Common myeloid progenitor, CD34-positive (primary cell): ENCODE measurements at regions not wholly inside any gene's neighbourhood (a gene's known extent, or its start where the extent isn't known, plus 50 kb on each side); places are given as distances from the start of the nearest gene placed in this dataset.

Experiments used
- CTCF ChIA-PET: fragments of 350-600 bp; sonication (Branson Sonifier 250); formaldehyde crosslinking; loops from one replicate; lab custom pipeline; 2021; ENCODE audit warnings: antibody characterized with exemption; lab: Charles Lee
- POLR2A ChIA-PET: fragments of 350-600 bp; sonication (Branson Sonifier 250); formaldehyde crosslinking; loops from one replicate; lab custom pipeline; 2021; ENCODE audit warnings: antibody characterized with exemption; lab: Charles Lee
- DNase-seq, 3 donors: peaks; one replicate each; pipeline versions ENCODE4 v3.0.0 to v3.0.0-alpha.2; 2013
- H3K27ac ChIP-seq, 2 experiments: 1 replicate in 1 of 2; 2 replicates in 1 of 2; pipeline ENCODE4 v1.7.0; 2013; ENCODE audit warnings: inconsistent platforms in 2 of 2, low read length in 2 of 2, mild to moderate bottlenecking in 2 of 2, low read depth in 1 of 2, moderate library complexity in 1 of 2; ENCODE audit not compliant: severe bottlenecking in 2 of 2, insufficient read depth in 1 of 2, poor library complexity in 1 of 2
- H3K27me3 ChIP-seq, 5 experiments: replicated peaks in 2 of 5; 1 replicate in 3 of 5; 2 replicates in 2 of 5; pipeline versions ENCODE4 v1.6.1 to v1.7.0; 2013; ENCODE audit warnings: low read length in 4 of 5, mild to moderate bottlenecking in 2 of 5, moderate library complexity in 2 of 5, inconsistent platforms in 1 of 5; ENCODE audit not compliant: insufficient read depth in 5 of 5, control insufficient read depth in 4 of 5
- H3K36me3 ChIP-seq, 4 experiments: 1 replicate in 2 of 4; 2 replicates in 2 of 4; pipeline versions ENCODE4 v1.6.1 to v1.7.0; 2013; ENCODE audit warnings: low read length in 3 of 4, control low read depth in 1 of 4, mild to moderate bottlenecking in 1 of 4; ENCODE audit not compliant: control insufficient read depth in 4 of 4, insufficient read depth in 4 of 4
- H3K4me1 ChIP-seq, 4 experiments: 1 replicate in 3 of 4; 2 replicates in 1 of 4; pipeline versions ENCODE4 v1.6.1 to v1.7.1; 2013; ENCODE audit warnings: low read length in 3 of 4, mild to moderate bottlenecking in 3 of 4, control low read depth in 1 of 4, inconsistent platforms in 1 of 4, moderate library complexity in 1 of 4; ENCODE audit not compliant: control insufficient read depth in 4 of 4, insufficient read depth in 4 of 4; ENCODE audit errors: control extremely low read depth in 1 of 4
- H3K4me3 ChIP-seq, 7 experiments: 1 replicate in 4 of 7; 2 replicates in 3 of 7; pipeline versions ENCODE4 v1.5.1 to v1.7.0; 2013; ENCODE audit warnings: mild to moderate bottlenecking in 7 of 7, low read length in 6 of 7, moderate library complexity in 6 of 7, inconsistent platforms in 2 of 7, low read depth in 2 of 7, control low read depth in 1 of 7; ENCODE audit not compliant: insufficient read depth in 4 of 7, control insufficient read depth in 1 of 7; ENCODE audit errors: extremely low read depth in 1 of 7
- H3K9me3 ChIP-seq, 5 experiments: 1 replicate in 4 of 5; 2 replicates in 1 of 5; pipeline versions ENCODE4 v1.6.1 to v1.7.1; 2013; ENCODE audit warnings: low read length in 4 of 5, mild to moderate bottlenecking in 2 of 5, inconsistent platforms in 1 of 5, low read depth in 1 of 5, moderate library complexity in 1 of 5; ENCODE audit not compliant: control insufficient read depth in 4 of 5, insufficient read depth in 2 of 5; ENCODE audit errors: control extremely low read depth in 1 of 5
- WGBS: methylation state at CpG from one replicate; pipeline ENCODE4 v1.1.5; 2013; ENCODE audit not compliant: insufficient coverage; 5-methylcytosine and 5-hydroxymethylcytosine counted together

- peaks cover 8 to 26% (median 10%) of the 10 kb centered on the region in 5 experiments for H3K9me3 ChIP-seq
- H3K27ac ChIP-seq = no peak overlapping the region
- H3K36me3 ChIP-seq = no peaks in the 10 kb centered on the region
- H3K27me3 ChIP-seq = no peaks in the 10 kb centered on the region
- ChIA-PET CTCF (interaction anchor here (1.5 kb wide), 1 partner anchor 52 kb away, joined by 3 read pairs; no protein-coding TSS in a partner anchor), POLR2A (no interaction called here)
- DNase-seq = peak in 2 of 3 donors; percentile 9 to 19
- H3K4me3 ChIP-seq = no peak overlapping the region
- no CpG with 5 or more reads among the region's 3 CpGs for WGBS
- H3K4me1 ChIP-seq = peaks cover 0 to 7% (median 4%) of the 10 kb centered on the region in 4 experiments
Measured at GRCh38 chr1:221944247-221944870, 202.5 kb upstream of the DUSP10 start.

GRCh38 chr1:221940631-221941030, 198.7 kb upstream of the DUSP10 start:
- Histone ChIP-seq H3K4me3 (no peak overlapping the region), H3K4me1 (peaks cover 0 to 10% (median 5%) of the 10 kb centered on the region in 4 experiments), H3K27me3 (no peaks in the 10 kb centered on the region), H3K36me3 (no peaks in the 10 kb centered on the region), H3K9me3 (peaks cover 4 to 13% (median 6%) of the 10 kb centered on the region in 5 experiments), H3K27ac (no peak overlapping the region)
- 100% methylated on average over 1 of the region's 1 CpG for WGBS
- CTCF ChIA-PET = no interaction called here
- no peak for DNase-seq
- POLR2A ChIA-PET = no interaction called here

GRCh38 chr1:221939607-221940006, 197.7 kb upstream of the DUSP10 start:
- Histone ChIP-seq H3K27me3 (no peaks in the 10 kb centered on the region), H3K4me3 (no peak overlapping the region), H3K27ac (no peak overlapping the region), H3K36me3 (no peaks in the 10 kb centered on the region), H3K4me1 (peaks cover 0 to 10% (median 5%) of the 10 kb centered on the region in 4 experiments), H3K9me3 (peaks cover 0 to 8% (median 2%) of the 10 kb centered on the region in 5 experiments)
- WGBS = 59% methylated on average over 2 of the region's 2 CpGs
- peak; percentile 52 to 91 (median 86) for DNase-seq
- ChIA-PET POLR2A (no interaction called here), CTCF (interaction anchor here (0.6 to 1.0 kb wide), 3 partner anchors 13 to 516 kb away, joined by 3 read pairs; no protein-coding TSS in a partner anchor)

DNA sequence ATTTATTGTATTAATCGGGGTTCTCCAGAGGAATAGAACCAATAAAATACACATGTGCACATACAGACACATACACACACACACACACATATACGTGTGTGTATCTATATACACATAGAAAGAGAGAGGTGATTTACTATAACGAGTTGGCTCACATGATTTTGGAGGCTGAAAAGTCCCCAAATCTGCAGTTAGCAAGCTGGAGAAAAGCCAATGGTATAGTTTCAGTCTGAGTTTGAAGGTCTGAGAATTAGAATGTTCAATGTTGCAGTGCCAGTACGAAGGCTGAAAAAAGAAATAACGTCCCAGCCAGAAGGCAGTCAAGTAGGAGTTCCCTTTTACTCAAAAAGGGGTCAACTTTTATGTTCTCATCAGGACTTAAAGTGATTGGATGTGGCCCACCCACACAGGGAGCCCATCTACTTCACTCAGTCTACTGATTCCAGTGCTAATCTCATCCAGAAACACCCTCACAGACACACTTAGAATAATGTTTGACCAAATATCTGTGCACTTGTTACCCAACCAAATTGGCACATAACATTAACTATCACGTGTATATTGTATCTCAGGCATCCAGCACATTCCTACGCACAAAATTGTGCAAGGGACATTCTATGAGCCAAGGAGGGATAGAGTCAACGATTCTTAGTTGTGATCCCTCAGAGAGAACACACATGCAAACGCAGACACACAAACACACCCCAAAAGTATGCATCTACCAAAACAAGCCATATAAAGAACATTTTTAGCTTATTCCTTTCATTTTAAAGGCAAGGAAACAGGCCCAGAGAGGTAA, 195.5 kb upstream of the DUSP10 start:
- no peak overlapping the region for H3K27ac ChIP-seq
- 100% methylated on average over 3 of the region's 9 CpGs for WGBS
- H3K27me3 ChIP-seq = no peaks in the 10 kb centered on the region
- peaks cover 0 to 2% (median 0%) of the 10 kb centered on the region in 5 experiments for H3K9me3 ChIP-seq
- POLR2A ChIA-PET = no interaction called here
- H3K4me1 ChIP-seq = peaks cover 0 to 10% (median 5%) of the 10 kb centered on the region in 4 experiments
- CTCF ChIA-PET = interaction anchor here (0.8 to 1.1 kb wide), 3 partner anchors 15 to 108 kb away, joined by 3 read pairs; no protein-coding TSS in a partner anchor
- DNase-seq = no peak
- H3K4me3 ChIP-seq = no peak overlapping the region
- H3K36me3 ChIP-seq = no peaks in the 10 kb centered on the region

DNA sequence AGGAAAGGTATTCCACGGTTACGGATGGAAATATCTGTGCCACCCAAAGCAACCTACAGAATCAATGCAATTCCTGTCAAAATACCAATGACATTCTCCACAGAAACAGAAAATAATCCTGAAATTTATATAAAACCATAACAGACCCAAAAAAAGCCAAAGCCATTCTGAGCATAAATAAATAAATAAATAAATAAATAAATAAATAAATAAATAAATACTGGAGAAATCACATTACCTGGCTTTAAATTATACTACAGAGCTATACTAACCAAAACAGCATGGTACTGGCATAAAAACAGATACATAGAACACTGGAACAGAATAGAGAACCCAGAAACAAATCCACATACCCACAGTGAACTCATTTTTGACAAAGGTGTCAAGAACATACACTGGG, 191.9 kb upstream of the DUSP10 start:
- no peaks in the 10 kb centered on the region for H3K36me3 ChIP-seq
- DNase-seq = no peak
- no peaks in the 10 kb centered on the region for H3K4me1 ChIP-seq
- no peaks in the 10 kb centered on the region for H3K27me3 ChIP-seq
- H3K27ac ChIP-seq = no peak overlapping the region
- peaks cover 0 to 7% (median 1%) of the 10 kb centered on the region in 5 experiments for H3K9me3 ChIP-seq
- WGBS = no CpG with 5 or more reads among the region's 2 CpGs
- ChIA-PET POLR2A (no interaction called here), CTCF (no interaction called here)
- H3K4me3 ChIP-seq = no peak overlapping the region

GRCh38 chr1:221926441-221926840, 184.6 kb upstream of the DUSP10 start:
- POLR2A ChIA-PET = no interaction called here
- DNase-seq = no peak
- H3K9me3 ChIP-seq = peaks cover 0 to 2% (median 1%) of the 10 kb centered on the region in 5 experiments
- CTCF ChIA-PET = interaction anchor here (0.6 to 1.6 kb wide), 4 partner anchors 19 to 238 kb away, joined by 3 to 4 read pairs (median 4); no protein-coding TSS in a partner anchor
- WGBS = 100% methylated on average over 2 of the region's 4 CpGs
- H3K27ac ChIP-seq = no peak overlapping the region
- H3K4me1 ChIP-seq = peaks cover 0 to 6% (median 0%) of the 10 kb centered on the region in 4 experiments
- no peak overlapping the region for H3K4me3 ChIP-seq
- H3K36me3 ChIP-seq = no peaks in the 10 kb centered on the region
- no peaks in the 10 kb centered on the region for H3K27me3 ChIP-seq
